Esophagus muscularis mucosa (tissue), 3 donors: ENCODE measurements at regions not wholly inside any gene's neighbourhood (a gene's known extent, or its start where the extent isn't known, plus 50 kb on each side); places are given as distances from the start of the nearest gene placed in this dataset.

Experiments used
- CTCF ChIP-seq, 3 experiments: fragments of 200-600 bp in 2 of 3; fragments of 450-650 bp in 1 of 3; sonication (generic) in 2 of 3; IDR thresholded peaks; one replicate each; pipeline ENCODE4 v1.5.1; 2017 to 2019; ENCODE audit warnings: antibody characterized with exemption in 3 of 3, mild to moderate bottlenecking in 2 of 3, moderate library complexity in 1 of 3
- POLR2A ChIP-seq: fragments of 450-650 bp; IDR thresholded peaks from one replicate; pipeline ENCODE4 v1.6.1; 2017; ENCODE audit warnings: antibody characterized with exemption, moderate library complexity, mild to moderate bottlenecking, low read depth
- POLR2AphosphoS5 ChIP-seq, 2 donors: sonication (generic); formaldehyde crosslinking; IDR thresholded peaks; one replicate each; pipeline ENCODE4 v1.6.1; 2017; ENCODE audit warnings: antibody characterized with exemption in 2 of 2

- TF ChIP-seq CTCF (IDR thresholded peaks at IDR 0.05) (no peak), POLR2A (no peak), POLR2AphosphoS5 (IDR thresholded peaks at IDR 0.05) (no peak)
Measured at GRCh38 chr15:66850996-66851310, 148.9 kb downstream of the SMAD6 start.
